IMR-90 (cell line): ENCODE measurements at regions not wholly inside any gene's neighbourhood (a gene's known extent, or its start where the extent isn't known, plus 50 kb on each side); places are given as distances from the start of the nearest gene placed in this dataset.

Experiments used
- ATAC-seq: fragments of 200-7000 bp; cut with Tn5 transposase; 2 replicates; pipeline ENCODE4 v1.9.1; 2020; ENCODE audit warnings: low read depth, mild to moderate bottlenecking, moderate library complexity
- BruUV-seq: library from RNA; stranded (reverse); fragments of 400-500 nt; replicated peaks from 2 replicates; lab custom pipeline; 2021; lab: Mats Ljungman, UMichigan
- CTCF ChIA-PET: fragments of 300-600 bp; formaldehyde crosslinking; extraction: SDS; loops from one replicate; lab custom pipeline; 2021; ENCODE audit warnings: antibody characterized with exemption; lab: Yijun Ruan, JAX
- POLR2A ChIA-PET: fragments of 300-600 bp; sonication (Branson Sonifier 250); formaldehyde crosslinking; loops from one replicate; lab custom pipeline; 2022; ENCODE audit warnings: antibody characterized with exemption; ENCODE audit not compliant: unreplicated experiment; lab: Charles Lee
- DNase-seq: peaks from one replicate; pipeline ENCODE4 v3.0.0; 2013
- H2AFZ ChIP-seq: replicated peaks from 2 replicates; pipeline ENCODE3; 2013; ENCODE audit warnings: low read length, mild to moderate bottlenecking; ENCODE audit not compliant: poor library complexity
- H2AK5ac ChIP-seq: 2 replicates; pipeline ENCODE4 v1.6.1; 2013; ENCODE audit warnings: low read depth, low read length, inconsistent platforms
- H2AK9ac ChIP-seq: replicated peaks from 2 replicates; pipeline ENCODE3; 2013; ENCODE audit warnings: mild to moderate bottlenecking, low read depth, low read length, moderate library complexity; ENCODE audit not compliant: poor library complexity
- H2BK120ac ChIP-seq: 2 replicates; pipeline ENCODE4 v1.6.1; 2013; ENCODE audit warnings: low read depth, low read length, inconsistent platforms
- H2BK15ac ChIP-seq: 3 replicates; pipeline ENCODE4 v1.6.1; 2013; ENCODE audit warnings: low read depth, low read length, inconsistent platforms
- H2BK20ac ChIP-seq: 2 replicates; pipeline ENCODE4 v1.6.1; 2013; ENCODE audit warnings: low read depth, mild to moderate bottlenecking, inconsistent platforms, low read length, moderate library complexity
- H2BK5ac ChIP-seq: 2 replicates; pipeline ENCODE4 v1.6.1; 2013; ENCODE audit warnings: mild to moderate bottlenecking, low read depth, low read length, inconsistent platforms; ENCODE audit not compliant: poor library complexity, severe bottlenecking
- H3K14ac ChIP-seq: replicated peaks from 2 replicates; pipeline ENCODE4 v1.6.1; 2013; ENCODE audit warnings: low read depth, low read length, inconsistent platforms
- H3K18ac ChIP-seq: 2 replicates; pipeline ENCODE4 v1.6.1; 2013; ENCODE audit warnings: low read depth, low read length, control low read depth
- H3K23ac ChIP-seq: 2 replicates; pipeline ENCODE4 v1.6.1; 2013; ENCODE audit warnings: low read depth, low read length, inconsistent platforms
- H3K27ac ChIP-seq: 2 replicates; pipeline ENCODE4 v1.5.1; 2013; ENCODE audit warnings: mild to moderate bottlenecking, control low read depth, low read length; ENCODE audit not compliant: insufficient read depth
- H3K27me3 ChIP-seq: 2 replicates; pipeline ENCODE4 v1.6.1; 2013; ENCODE audit warnings: low read length; ENCODE audit not compliant: control insufficient read depth, insufficient read depth
- H3K36me3 ChIP-seq: 2 replicates; pipeline ENCODE4 v1.6.1; 2013; ENCODE audit warnings: low read length, mixed read lengths; ENCODE audit not compliant: control insufficient read depth, insufficient read depth
- H3K4ac ChIP-seq: 2 replicates; pipeline ENCODE4 v1.6.1; 2013; ENCODE audit warnings: low read depth, low read length, inconsistent platforms
- H3K4me1 ChIP-seq: 2 replicates; pipeline ENCODE4 v1.6.1; 2013; ENCODE audit warnings: low read length, mixed read lengths; ENCODE audit not compliant: control insufficient read depth, insufficient read depth
- H3K4me2 ChIP-seq: 2 replicates; pipeline ENCODE4 v1.6.1; 2013; ENCODE audit warnings: low read depth, mild to moderate bottlenecking, control low read depth, low read length, moderate library complexity
- H3K4me3 ChIP-seq: 2 replicates; pipeline ENCODE4 v1.5.1; 2013; ENCODE audit warnings: low read depth, mild to moderate bottlenecking, control low read depth, low read length, moderate library complexity; ENCODE audit not compliant: insufficient read depth
- H3K56ac ChIP-seq: 2 replicates; pipeline ENCODE4 v1.6.1; 2013; ENCODE audit warnings: low read length, inconsistent platforms; ENCODE audit not compliant: insufficient read depth; ENCODE audit errors: extremely low read depth
- H3K79me1 ChIP-seq, 2 experiments: 2 replicates each; pipeline ENCODE4 v1.6.1; 2013; ENCODE audit warnings: low read length in 2 of 2, inconsistent platforms in 1 of 2, low read depth in 1 of 2
- H3K9ac ChIP-seq: 2 replicates; pipeline ENCODE4 v1.6.1; 2013; ENCODE audit warnings: low read depth, low read length, control low read depth
- H3K9me1 ChIP-seq: 2 replicates; pipeline ENCODE4 v1.6.1; 2013; ENCODE audit warnings: low read length, inconsistent platforms; ENCODE audit not compliant: insufficient read depth
- H3K9me3 ChIP-seq: 2 replicates; pipeline ENCODE4 v1.6.1; 2013; ENCODE audit warnings: low read length; ENCODE audit not compliant: control insufficient read depth, insufficient read depth
- H4K20me1 ChIP-seq: 2 replicates; pipeline ENCODE4 v1.6.1; 2013; ENCODE audit warnings: low read length, inconsistent platforms; ENCODE audit not compliant: insufficient read depth
- H4K5ac ChIP-seq: 2 replicates; pipeline ENCODE4 v1.6.1; 2013; ENCODE audit warnings: mild to moderate bottlenecking, low read depth, low read length, control low read depth
- H4K8ac ChIP-seq, 2 experiments: 2 replicates each; pipeline ENCODE4 v1.6.1; 2013; ENCODE audit warnings: low read depth in 2 of 2, low read length in 2 of 2, control low read depth in 1 of 2, inconsistent platforms in 1 of 2
- H4K91ac ChIP-seq: 2 replicates; pipeline ENCODE4 v1.6.1; 2013; ENCODE audit warnings: low read depth, low read length, inconsistent platforms; ENCODE audit not compliant: insufficient read depth
- CHD1 ChIP-seq: IDR thresholded peaks from 2 replicates; pipeline ENCODE4 v1.6.1; 2012; ENCODE audit warnings: low read depth, low read length, improper control_type of control experiment
- CTCF ChIP-seq: conservative IDR thresholded peaks from 2 replicates; pipeline ENCODE4 v1.5.1; 2012; ENCODE audit warnings: mild to moderate bottlenecking, low read depth, low read length, improper control_type of control experiment
- MAFK ChIP-seq: IDR thresholded peaks from 2 replicates; pipeline ENCODE4 v1.6.1; 2012; ENCODE audit warnings: low read depth, low read length, improper control_type of control experiment
- MAZ ChIP-seq: IDR thresholded peaks from 2 replicates; pipeline ENCODE4 v1.6.1; 2012; ENCODE audit warnings: low read depth, mild to moderate bottlenecking, low read length, improper control_type of control experiment, moderate library complexity, borderline replicate concordance
- NFE2L2 ChIP-seq: fragments of 150-350 bp; IDR thresholded peaks from 2 replicates; pipeline ENCODE4 v1.6.1; 2016; ENCODE audit warnings: low read depth, mild to moderate bottlenecking, low read length
- RAD21 ChIP-seq: IDR thresholded peaks from 2 replicates; pipeline ENCODE4 v1.6.1; 2012; ENCODE audit warnings: low read length, improper control_type of control experiment
- RCOR1 ChIP-seq: IDR thresholded peaks from 2 replicates; pipeline ENCODE4 v1.6.1; 2012; ENCODE audit warnings: mild to moderate bottlenecking, low read length, improper control_type of control experiment; ENCODE audit not compliant: insufficient replicate concordance
- SMC3 ChIP-seq: fragments of 150-350 bp; IDR thresholded peaks from 2 replicates; pipeline ENCODE4 v1.6.1; 2016; ENCODE audit warnings: low read depth, mild to moderate bottlenecking, antibody characterized with exemption, low read length, moderate library complexity
- USF2 ChIP-seq: fragments of 150-350 bp; IDR thresholded peaks from 2 replicates; pipeline ENCODE4 v1.6.1; 2017; ENCODE audit warnings: mild to moderate bottlenecking, antibody characterized with exemption, low read length, low read depth
- WGBS, 2 experiments: methylation state at CpG; one replicate each; pipeline versions ENCODE4 v1.1.5 to v1.1.7; 2013; ENCODE audit warnings: missing lambda C conversion rate in 2 of 2; ENCODE audit not compliant: insufficient read length in 1 of 2; ENCODE audit errors: extremely low coverage in 2 of 2; 5-methylcytosine and 5-hydroxymethylcytosine counted together
- dilution Hi-C: fragments of 300-500 bp; cut with HindIII; formaldehyde crosslinking; loops from one replicate; pipeline ENCODE4 v1.14.3; 2018; ENCODE audit warnings: low sequenced_read_pairs; ENCODE audit not compliant: unreplicated experiment
- in situ Hi-C: fragments of 300-500 bp; cut with MboI; formaldehyde crosslinking; loops from 3 replicates; pipeline ENCODE4 v1.14.3; 2019; ENCODE audit warnings: low sequenced_read_pairs, inconsistent platforms, mixed read lengths
- intact Hi-C: fragments of 100-400 bp; cut with micrococcal nuclease; formaldehyde crosslinking; loops from 2 replicates; pipeline ENCODE4 v1.10.0; 2022

GRCh38 chr3:111331306-111331705 lies 210.7 kb upstream of the CD96 start:
- dilution Hi-C loops (no loop called here), intact Hi-C loops (loop anchor here (10.0 kb wide), 1 partner anchor 363 kb away; no protein-coding TSS in a partner anchor), in situ Hi-C loops (loop anchor here (10.0 kb wide), 2 partner anchors 237 to 1797 kb away; no protein-coding TSS in a partner anchor)
- Histone ChIP-seq H4K8ac (no peak overlapping the region), H2AFZ (no peak overlapping the region), H3K27ac (no peak overlapping the region), H4K20me1 (no peaks in the 10 kb centered on the region), H2BK20ac (no peak overlapping the region), H2BK5ac (no peak overlapping the region), H3K9ac (no peak overlapping the region), H3K23ac (no peak overlapping the region), H3K27me3 (no peaks in the 10 kb centered on the region), H3K4me1 (no peaks in the 10 kb centered on the region), H3K4me2 (no peak overlapping the region), H3K9me3 (no peaks in the 10 kb centered on the region), H2BK120ac (no peak overlapping the region), H4K5ac (no peak overlapping the region), H3K79me1 (no peaks in the 10 kb centered on the region), H3K4ac (no peak overlapping the region), H3K18ac (no peak overlapping the region), H4K91ac (no peak overlapping the region), H3K56ac (no peak overlapping the region), H2BK15ac (no peak overlapping the region), H3K36me3 (no peaks in the 10 kb centered on the region), H3K4me3 (no peak overlapping the region), H2AK9ac (no peak overlapping the region), H2AK5ac (no peak overlapping the region), H3K14ac (no peak overlapping the region), H3K9me1 (no peaks in the 10 kb centered on the region)
- no peak for TF ChIP-seq SMC3
- TF ChIP-seq MAZ = no peak
- TF ChIP-seq CHD1 = no peak
- TF ChIP-seq RAD21 = no peak
- no peak for TF ChIP-seq MAFK
- TF ChIP-seq CTCF = no peak
- TF ChIP-seq USF2 = no peak
- no peak for TF ChIP-seq NFE2L2
- TF ChIP-seq RCOR1 = no peak
- no CpG with 5 or more reads among the region's 1 CpG for WGBS, 2 experiments
- DNase-seq = no peak
- no peak for ATAC-seq
- POLR2A ChIA-PET = no interaction called here
- CTCF ChIA-PET = no interaction called here
- BruUV-seq = no TSS peak
